ENCODE measurements at regions not wholly inside any gene's neighbourhood (a gene's known extent, or its start where the extent isn't known, plus 50 kb on each side); places are given as distances from the start of the nearest gene placed in this dataset.

DNA sequence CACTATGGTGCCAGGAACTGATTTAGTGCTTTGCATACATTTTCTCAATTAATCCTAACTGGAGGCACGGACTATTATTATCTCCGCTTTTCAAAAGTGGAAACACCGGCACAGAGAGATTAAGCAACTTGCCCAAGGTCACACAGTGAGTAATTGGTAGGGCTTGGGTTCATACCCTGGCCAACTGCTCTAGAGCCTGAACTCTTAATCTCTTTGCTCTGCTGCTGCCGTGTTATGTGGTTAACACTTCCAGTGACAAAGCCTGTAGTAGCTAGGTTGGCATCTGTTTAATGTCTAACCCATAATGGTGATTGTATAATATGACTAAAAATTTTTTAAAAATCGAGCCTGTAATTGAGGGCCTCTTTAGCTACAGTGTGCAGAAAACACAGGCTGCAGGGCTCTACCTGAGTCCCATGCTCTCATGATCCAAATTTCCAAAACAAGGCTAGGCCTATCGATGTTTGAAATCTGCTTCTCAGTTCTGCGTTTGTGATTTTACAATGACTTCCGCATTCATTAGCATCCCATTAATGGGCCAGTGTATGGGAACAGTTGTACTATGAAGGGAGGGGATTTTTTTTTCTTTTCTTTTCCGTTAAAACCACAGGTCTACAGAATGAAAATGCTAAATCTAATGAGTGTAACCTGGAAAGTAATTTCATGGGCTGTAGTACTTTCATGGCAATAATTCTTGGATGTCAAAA is 219.3 kb upstream of the JADE1 start:
- ChIA-PET CTCF (no interaction called here), POLR2A (no interaction called here)
- Histone ChIP-seq H3K9me3 (ENCODE audit: control insufficient read depth, insufficient read depth, low read depth, low read length) (no peaks in the 10 kb centered on the region), H3K4me3 (ENCODE audit: low read depth in 2 of 2, low read length in 2 of 2) (no peak overlapping the region), H3K4me1 (ENCODE audit: control insufficient read depth, insufficient read depth, low read length) (no peaks in the 10 kb centered on the region), H3K27ac (ENCODE audit: low read length) (no peak overlapping the region), H3K36me3 (ENCODE audit: control insufficient read depth, insufficient read depth, low read length) (no peaks in the 10 kb centered on the region), H3K27me3 (ENCODE audit: control insufficient read depth, insufficient read depth, low read length) (no peaks in the 10 kb centered on the region)
- TF ChIP-seq, protein P1, sequence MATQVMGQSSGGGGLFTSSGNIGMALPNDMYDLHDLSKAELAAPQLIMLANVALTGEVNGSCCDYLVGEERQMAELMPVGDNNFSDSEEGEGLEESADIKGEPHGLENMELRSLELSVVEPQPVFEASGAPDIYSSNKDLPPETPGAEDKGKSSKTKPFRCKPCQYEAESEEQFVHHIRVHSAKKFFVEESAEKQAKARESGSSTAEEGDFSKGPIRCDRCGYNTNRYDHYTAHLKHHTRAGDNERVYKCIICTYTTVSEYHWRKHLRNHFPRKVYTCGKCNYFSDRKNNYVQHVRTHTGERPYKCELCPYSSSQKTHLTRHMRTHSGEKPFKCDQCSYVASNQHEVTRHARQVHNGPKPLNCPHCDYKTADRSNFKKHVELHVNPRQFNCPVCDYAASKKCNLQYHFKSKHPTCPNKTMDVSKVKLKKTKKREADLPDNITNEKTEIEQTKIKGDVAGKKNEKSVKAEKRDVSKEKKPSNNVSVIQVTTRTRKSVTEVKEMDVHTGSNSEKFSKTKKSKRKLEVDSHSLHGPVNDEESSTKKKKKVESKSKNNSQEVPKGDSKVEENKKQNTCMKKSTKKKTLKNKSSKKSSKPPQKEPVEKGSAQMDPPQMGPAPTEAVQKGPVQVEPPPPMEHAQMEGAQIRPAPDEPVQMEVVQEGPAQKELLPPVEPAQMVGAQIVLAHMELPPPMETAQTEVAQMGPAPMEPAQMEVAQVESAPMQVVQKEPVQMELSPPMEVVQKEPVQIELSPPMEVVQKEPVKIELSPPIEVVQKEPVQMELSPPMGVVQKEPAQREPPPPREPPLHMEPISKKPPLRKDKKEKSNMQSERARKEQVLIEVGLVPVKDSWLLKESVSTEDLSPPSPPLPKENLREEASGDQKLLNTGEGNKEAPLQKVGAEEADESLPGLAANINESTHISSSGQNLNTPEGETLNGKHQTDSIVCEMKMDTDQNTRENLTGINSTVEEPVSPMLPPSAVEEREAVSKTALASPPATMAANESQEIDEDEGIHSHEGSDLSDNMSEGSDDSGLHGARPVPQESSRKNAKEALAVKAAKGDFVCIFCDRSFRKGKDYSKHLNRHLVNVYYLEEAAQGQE (IDR thresholded peaks at IDR 0.05; ENCODE audit: insufficient read depth in 1 of 2, low read depth in 2 of 2, low read length in 1 of 2) = no peak
- TF ChIP-seq POLR2AphosphoS5 (IDR thresholded peaks at IDR 0.05; ENCODE audit: low read depth, low read length) (no peak), TCF7L2 (IDR thresholded peaks at IDR 0.05; ENCODE audit: low read depth, low read length) (no peak), SIN3A (IDR thresholded peaks at IDR 0.05; ENCODE audit: borderline replicate concordance, insufficient read depth, low read depth, low read length) (no peak)
- TF ChIP-seq, protein P2, sequence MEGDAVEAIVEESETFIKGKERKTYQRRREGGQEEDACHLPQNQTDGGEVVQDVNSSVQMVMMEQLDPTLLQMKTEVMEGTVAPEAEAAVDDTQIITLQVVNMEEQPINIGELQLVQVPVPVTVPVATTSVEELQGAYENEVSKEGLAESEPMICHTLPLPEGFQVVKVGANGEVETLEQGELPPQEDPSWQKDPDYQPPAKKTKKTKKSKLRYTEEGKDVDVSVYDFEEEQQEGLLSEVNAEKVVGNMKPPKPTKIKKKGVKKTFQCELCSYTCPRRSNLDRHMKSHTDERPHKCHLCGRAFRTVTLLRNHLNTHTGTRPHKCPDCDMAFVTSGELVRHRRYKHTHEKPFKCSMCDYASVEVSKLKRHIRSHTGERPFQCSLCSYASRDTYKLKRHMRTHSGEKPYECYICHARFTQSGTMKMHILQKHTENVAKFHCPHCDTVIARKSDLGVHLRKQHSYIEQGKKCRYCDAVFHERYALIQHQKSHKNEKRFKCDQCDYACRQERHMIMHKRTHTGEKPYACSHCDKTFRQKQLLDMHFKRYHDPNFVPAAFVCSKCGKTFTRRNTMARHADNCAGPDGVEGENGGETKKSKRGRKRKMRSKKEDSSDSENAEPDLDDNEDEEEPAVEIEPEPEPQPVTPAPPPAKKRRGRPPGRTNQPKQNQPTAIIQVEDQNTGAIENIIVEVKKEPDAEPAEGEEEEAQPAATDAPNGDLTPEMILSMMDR (IDR thresholded peaks at IDR 0.05) = no peak
- in situ Hi-C loops (cut with HindIII; ENCODE audit: low pct_unique_long_range_greater_than_20kb, low sequenced_read_pairs) = no loop called here
- intact Hi-C loops (cut with micrococcal nuclease; ENCODE audit: unreplicated experiment) = no loop called here
- no peak for ATAC-seq
- no TSS peak for BruUV-seq (replicated peaks)
- DNase-seq (ENCODE audit: low read depth, low spot score) = no peak

DNA sequence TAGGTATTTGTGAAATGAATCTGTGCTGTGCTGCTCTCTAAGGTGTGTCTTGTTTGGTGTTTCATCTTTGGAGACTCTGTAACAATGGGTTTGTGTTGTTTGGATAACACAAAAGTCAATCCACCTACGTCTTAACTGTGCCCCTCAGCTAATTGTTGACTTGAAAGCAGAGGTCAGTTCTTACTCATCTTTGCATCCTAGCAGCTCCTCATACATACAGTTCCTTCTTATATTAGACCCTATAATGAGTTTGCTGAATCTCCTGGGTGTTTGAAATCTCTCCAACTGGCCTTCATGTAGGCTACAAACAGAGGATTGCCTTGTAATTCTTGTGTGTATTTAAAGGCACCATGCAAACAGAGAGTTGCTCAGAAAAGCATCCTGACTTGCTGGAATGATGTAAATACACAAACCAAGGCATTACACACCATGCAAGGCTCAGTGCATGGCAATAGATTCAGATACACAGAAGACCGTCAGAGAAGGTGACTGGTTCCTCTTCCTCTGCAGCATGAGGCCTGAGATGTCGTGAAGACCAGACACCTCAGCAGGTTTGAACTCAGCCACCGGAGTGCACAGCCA is 220.0 kb upstream of the JADE1 start:
- no peaks in the 10 kb centered on the region for H3K9me3 ChIP-seq (ENCODE audit: control insufficient read depth, insufficient read depth, low read depth, low read length)
- H3K4me1 ChIP-seq (ENCODE audit: control insufficient read depth, insufficient read depth, low read length) = no peaks in the 10 kb centered on the region
- no peak for DNase-seq (ENCODE audit: low read depth, low spot score)
- in situ Hi-C loops (cut with HindIII; ENCODE audit: low pct_unique_long_range_greater_than_20kb, low sequenced_read_pairs) = no loop called here
- no peaks in the 10 kb centered on the region for H3K36me3 ChIP-seq (ENCODE audit: control insufficient read depth, insufficient read depth, low read length)
- no peak for ATAC-seq
- no peaks in the 10 kb centered on the region for H3K27me3 ChIP-seq (ENCODE audit: control insufficient read depth, insufficient read depth, low read length)
- CTCF ChIA-PET = no interaction called here
- no peak for TF ChIP-seq TCF7L2 (IDR thresholded peaks at IDR 0.05; ENCODE audit: low read depth, low read length)
- TF ChIP-seq, protein P2 (IDR thresholded peaks at IDR 0.05) = no peak
- no peak for TF ChIP-seq SIN3A (IDR thresholded peaks at IDR 0.05; ENCODE audit: borderline replicate concordance, insufficient read depth, low read depth, low read length)
- POLR2A ChIA-PET = no interaction called here
- H3K4me3 ChIP-seq (ENCODE audit: low read depth in 2 of 2, low read length in 2 of 2) = no peak overlapping the region
- no TSS peak for BruUV-seq (replicated peaks)
- H3K27ac ChIP-seq (ENCODE audit: low read length) = no peak overlapping the region
- intact Hi-C loops (cut with micrococcal nuclease; ENCODE audit: unreplicated experiment) = no loop called here
